Activated T-cell treated with anti-CD3 and anti-CD28 coated beads for 24 hours (primary cell): ENCODE measurements at regions not wholly inside any gene's neighbourhood (a gene's known extent, or its start where the extent isn't known, plus 50 kb on each side); places are given as distances from the start of the nearest gene placed in this dataset.
"Not testable (repeated sequence)": the region's sequence is repeated elsewhere in the genome, so short reads cannot be mapped to it uniquely, and the experiment has no call there.

ENCODE experiments used
- DNase-seq: peaks from one replicate; pipeline ENCODE4 v3.0.0-alpha.2; 2020; ENCODE audit warnings: low read depth

DNA sequence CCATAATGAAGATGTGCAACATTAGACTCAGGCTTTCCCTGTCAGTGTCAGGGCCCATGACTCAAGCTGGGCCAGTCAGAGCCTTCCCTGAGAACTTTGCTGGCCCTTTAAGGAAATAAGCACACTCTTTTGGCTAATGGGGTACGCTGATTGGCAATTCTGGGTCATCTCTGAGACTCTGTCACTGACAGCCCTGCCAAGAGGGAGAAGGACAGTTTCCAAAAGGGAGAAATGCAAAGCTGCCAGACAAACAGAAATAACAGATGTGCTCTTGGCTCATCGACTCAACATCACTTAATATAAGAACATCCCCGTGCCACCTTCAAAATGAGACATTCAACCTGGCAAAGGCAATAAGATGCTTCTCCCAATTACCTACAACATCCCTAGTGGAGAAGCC is 491.9 kb upstream of the PROK2 start:
- no peak for DNase-seq

DNA sequence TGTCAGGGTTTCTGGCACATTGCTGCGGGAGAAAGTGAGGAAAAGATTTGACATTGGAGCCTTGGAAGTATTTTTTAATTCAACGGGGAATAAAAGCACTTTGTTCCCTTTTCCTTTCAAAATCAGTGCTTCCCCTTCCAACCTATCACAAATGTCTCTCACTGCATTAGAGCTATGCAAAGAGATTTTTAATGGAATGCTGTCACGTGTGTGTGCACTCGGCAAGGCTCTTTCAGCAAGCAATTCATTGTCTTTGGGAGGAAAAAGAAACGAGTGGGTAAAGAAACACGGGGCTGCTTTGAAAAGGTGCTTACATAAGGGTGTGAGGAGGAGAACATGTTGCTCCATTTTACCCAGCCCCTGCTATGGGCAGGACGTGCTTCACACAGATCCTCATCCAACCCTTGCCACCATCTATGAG is 490.4 kb upstream of the PROK2 start:
- no peak for DNase-seq

DNA sequence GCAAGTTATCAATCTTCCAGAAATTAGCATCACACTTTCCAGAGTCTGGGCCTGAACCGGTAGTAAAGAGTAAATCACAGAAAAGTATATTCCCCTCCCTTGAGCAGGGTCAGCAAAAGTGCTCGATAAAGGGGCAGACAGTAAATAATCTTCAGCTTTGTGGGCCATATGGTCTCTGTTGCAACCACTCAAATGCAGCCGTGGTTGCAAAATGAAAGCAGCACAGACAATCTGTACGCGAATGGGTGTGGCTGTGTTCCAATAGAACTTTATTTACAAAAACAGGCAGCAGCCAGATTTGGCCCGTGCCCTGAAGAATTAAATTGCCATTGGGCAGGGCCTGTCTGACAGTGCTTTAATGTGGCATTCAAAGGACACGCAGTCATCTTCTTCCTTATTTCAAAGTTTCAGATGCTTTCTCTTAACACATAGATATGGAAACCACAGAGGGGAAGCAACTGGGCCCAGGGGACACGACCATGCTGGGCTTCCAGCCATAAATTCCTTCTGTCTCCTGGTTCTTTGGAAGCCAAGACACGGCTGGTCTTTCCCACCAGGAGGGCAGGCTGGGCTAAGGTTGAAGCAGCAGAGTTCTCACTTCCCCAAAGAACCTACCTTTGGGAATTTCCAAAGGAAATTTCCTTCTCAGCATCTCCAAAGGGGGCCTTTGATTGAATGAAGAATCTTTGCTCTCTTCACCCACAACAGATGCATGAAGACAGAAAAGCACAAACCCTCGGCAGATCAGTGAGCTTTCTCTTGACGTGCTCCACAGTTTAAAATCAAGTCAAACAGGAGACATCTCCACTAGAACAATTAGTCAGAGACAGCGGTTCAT is 489.8 kb upstream of the PROK2 start:
- no peak for DNase-seq

DNA sequence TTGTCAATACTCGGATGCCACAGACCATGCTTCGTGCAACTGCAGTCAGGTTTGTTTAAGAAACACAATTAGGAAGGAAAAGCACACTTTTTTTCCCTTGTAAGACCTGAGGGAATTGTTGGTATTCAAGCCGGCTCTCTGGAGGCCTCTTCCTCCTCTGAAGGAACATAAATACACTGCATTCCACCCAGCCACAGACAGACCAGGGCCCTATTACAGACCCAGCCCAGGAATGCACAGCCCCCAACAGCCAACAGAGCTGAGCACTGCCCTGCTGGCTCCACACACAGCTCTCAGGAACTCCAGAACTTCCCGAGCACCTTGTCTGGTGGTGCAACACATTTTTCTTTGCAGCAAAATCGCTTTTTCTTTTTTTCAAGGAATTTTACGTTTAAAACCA is 488.7 kb upstream of the PROK2 start:
- DNase-seq, result no peak

DNA sequence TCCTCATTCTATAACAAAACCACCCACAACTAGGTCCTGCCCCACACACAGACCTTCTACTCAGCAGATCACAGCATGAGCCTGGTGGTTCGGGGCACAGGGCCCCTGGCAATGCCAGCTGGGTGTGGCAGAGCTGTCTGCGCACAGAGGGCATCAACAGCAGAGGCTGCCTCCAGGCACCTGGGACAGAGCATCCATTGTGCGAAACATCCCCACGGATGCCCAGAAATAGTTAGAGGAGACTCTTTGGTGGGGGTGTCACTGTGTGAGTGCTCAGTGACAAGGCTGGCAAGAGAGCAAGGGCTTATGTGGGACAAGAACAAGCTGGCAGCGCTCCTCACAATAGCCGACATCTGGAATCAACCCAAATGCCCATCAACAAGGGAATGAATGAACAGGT is 487.4 kb upstream of the PROK2 start:
- no peak for DNase-seq

DNA sequence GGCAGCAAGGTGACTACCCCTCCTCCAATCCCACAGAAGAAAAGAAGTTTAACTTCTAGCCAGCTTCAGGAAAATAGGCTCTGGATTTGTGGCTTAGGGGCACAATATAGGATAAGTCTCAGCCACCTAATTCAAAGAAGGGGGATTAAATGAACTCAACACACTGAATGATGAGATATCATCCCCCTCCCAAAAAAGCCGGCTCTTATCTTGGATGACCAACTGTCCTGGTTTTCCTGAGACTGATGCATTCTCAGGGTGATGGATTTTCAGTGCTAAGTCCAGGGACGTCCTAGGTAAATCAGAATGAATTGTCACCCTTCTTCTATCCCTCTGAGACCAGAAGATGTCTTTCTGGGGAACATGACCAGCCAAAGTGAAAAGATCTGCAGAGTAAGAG is 487.0 kb upstream of the PROK2 start:
- no peak for DNase-seq

DNA sequence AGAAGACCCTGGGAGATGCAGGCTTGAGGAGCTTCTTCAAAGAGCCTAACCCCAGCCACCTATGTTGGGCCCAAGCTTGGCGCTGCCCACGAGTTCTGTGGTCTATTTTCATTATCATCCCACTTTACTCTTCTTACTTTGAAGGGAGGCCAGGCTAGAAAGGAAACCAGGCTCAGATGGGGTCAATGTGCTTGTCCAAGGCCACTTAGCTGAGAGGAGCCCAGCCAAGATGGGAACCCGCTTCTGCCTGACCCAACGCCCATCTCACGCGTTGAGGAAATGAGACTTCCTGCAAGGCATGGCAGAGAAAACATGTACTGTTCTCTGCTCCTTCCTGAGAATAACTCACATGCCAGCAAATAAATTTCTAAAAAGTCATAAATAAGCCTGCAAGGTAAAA is 486.3 kb upstream of the PROK2 start:
- no peak for DNase-seq

DNA sequence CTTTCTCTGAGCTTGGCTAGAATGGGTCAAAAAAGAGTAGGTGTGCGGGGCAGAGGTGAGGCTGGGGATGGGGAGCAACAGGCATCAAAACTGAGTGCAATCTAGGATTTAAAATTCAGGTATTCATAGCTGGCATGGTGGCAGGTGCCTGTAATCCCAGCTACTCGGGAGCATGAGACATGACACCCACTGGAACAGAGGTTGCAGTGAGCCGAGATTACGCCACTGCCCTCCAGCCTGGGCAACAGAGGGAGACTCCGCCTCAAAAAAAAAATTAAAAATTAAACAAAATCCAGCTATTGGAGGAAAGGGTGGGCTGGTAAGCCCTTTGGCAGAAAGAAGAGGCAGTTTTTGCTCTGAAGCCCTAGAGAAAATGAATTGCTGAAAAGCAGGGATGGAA is 485.8 kb upstream of the PROK2 start:
- no peak for DNase-seq

DNA sequence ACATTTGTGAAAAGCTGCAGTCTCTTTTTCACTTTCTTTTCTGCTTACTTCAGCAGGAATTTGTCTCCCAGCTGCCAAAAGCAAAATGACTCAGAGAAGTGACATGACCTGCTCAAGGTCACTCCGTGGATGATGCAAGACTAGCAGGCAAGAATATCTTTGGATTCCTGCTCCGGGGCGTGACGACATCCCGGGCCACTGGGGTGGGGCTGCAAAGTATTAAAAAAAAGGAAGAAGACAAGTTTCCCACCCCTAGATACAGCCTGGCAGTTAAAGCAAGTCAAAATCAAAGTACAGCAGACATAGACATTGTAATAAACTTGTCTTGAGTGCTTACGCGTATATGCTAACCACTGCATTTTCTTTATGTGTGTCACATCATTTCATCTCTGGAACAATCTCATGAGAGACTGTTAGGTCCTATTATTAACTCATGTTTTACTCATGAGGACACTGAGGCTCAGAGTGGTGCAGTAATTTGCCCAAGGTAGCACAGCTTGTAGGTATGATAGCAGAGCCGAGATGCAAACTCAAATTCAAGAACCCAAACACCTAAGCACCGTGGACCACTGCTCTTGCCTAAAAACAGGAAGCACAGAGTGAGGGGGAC is 485.2 kb upstream of the PROK2 start:
- no peak for DNase-seq

DNA sequence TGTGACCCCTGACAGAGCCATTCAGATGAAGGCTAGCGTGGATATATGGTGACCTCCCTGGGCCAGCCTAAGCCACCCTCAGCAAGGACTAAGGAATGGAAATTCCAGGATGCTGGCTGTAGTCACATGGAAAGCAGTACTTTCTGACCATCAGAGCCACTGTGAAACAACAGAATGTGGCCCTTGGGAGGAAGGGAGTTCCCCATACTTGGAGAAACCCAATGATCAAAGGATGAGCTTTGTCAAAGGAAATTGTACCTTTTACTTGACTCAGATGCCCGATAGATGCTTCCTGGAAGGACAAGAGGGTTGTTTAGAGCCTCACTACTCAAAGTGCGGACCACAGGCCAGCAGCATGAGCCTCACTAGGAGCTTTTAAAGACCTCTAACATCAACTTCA is 484.5 kb upstream of the PROK2 start:
- no peak for DNase-seq

DNA sequence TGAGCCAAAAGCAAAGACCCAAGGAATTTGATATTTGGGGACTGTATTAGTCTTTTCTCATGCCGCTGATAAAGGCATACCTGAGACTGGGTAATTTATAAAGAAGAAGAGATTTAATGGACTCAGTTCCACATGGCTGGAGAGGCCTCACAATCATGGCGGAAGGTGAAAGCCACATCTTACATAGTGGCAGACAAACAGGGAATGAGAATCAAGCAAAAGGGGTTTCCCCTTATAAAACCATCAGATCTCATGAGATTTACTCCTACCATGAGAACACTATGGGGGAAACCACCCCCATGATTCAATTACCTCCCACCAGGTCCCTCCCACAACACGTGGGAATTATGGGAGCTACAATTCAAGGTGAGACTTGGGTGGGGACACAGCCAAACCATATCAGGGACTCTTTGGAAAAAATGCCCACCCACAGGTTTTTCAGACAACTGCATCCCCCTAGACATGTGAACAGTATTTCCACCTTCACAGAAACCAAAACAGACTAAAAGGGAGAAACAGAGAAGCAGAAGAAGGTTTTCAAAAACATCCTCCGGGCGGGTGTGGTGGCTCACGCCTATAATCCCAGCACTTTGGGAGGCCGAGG is 482.1 kb upstream of the PROK2 start:
- DNase-seq, result not testable (repeated sequence)

DNA sequence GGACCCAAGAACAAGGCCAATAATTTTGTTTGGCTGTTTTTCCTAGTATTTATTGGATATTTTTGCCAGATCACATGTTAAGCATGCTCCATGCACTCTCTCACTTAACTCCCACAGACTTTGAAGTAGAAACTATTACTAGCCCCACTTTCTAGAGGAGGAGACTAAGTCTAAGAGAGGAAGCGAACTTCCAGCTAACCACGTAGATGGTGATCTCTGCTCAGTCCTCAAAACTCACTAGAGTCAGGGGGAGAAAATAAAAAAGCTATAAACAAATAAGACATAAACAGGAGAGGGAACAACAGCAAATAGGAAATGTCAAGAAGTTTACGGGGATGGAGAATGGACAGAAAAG is 481.0 kb upstream of the PROK2 start:
- no peak for DNase-seq

DNA sequence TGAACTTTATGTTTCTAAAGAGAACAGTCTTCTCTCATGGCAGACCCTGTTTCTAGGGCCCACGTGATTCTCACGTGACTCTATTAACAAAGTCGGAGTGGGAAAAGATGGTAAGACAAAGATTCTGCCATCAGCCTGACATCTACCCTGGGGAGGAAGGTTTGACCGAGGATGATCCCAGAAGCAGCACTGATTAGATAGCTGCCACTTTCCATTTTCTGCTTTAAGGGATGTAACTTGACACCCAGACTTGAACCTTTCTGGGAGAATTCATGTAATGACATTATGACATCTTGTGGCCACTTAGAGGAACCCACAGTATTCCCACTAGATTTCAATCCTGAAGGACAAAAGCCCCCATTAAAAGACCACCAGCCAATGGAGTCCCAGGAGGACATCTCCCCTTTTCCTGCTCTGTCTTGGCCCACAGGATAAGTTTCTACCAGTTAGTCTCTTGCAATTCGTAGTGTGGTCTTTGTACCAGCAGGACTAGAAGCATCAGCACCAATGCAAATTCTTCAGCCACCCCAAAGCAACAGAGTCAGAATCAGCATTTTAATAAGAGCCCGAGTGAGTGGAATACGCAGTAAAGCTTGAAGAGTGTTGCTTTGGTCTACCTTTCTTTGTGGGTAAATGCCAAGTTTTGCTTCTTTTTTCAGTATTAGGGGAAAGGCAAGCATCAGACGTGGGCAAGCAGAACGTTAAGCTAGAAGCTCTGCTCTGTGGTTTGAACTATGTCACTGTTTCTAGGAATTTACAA is 480.5 kb upstream of the PROK2 start:
- DNase-seq, result no peak

DNA sequence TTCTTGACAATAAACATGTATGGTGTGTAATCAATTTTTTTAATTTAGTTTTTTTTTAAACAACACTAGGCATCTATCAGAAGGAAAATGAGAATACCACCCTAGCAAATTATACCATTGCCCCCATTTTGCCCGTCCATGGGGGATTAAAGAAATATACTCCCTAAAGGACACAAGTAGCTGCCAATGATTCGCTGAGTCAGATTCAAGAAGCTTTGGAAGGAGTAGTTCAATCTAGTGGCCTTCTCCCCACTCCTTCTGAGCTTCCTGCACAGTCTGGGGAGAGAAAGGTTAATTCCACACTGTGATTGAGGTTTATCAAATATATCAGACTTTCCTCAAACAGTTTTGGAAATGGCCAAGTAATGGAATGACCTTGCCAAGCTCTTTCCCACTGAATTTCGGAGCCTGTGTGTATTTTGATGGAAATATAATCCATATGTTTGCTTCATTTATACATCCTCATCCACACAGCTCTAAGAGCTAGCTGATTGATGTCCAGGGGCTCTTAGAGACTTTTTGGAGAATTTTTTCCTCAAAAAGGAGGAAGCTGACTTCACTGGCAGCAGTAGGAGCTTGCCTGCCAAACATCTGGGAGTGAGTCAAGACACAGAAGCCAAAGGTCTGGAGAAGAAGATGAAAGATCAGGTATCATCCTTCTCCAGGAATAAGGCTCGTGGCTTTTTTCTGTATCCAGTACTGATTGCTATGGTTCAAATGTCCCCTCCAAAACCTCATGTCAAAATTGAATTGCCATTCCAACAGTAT is 478.5 kb upstream of the PROK2 start:
- DNase-seq, result no peak

DNA sequence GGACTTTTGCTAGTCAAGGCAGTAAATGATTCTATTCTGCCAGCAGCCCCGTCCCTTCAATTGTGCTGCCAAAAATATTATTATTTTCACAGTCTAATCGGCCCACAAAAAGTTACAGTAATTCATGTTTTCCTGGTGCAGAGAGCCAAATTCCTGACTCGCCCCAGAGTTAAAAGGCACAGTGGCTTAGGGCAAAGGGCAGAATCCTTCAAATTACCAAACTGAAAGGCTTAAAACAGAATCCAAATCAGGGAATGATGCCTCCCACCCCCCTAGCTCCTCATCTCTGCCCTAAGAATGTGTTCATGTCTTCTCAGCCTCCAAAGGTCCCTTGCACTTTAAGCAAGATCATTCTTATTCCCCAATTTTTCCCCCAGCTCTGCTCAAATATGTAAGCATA is 477.8 kb upstream of the PROK2 start:
- no peak for DNase-seq

DNA sequence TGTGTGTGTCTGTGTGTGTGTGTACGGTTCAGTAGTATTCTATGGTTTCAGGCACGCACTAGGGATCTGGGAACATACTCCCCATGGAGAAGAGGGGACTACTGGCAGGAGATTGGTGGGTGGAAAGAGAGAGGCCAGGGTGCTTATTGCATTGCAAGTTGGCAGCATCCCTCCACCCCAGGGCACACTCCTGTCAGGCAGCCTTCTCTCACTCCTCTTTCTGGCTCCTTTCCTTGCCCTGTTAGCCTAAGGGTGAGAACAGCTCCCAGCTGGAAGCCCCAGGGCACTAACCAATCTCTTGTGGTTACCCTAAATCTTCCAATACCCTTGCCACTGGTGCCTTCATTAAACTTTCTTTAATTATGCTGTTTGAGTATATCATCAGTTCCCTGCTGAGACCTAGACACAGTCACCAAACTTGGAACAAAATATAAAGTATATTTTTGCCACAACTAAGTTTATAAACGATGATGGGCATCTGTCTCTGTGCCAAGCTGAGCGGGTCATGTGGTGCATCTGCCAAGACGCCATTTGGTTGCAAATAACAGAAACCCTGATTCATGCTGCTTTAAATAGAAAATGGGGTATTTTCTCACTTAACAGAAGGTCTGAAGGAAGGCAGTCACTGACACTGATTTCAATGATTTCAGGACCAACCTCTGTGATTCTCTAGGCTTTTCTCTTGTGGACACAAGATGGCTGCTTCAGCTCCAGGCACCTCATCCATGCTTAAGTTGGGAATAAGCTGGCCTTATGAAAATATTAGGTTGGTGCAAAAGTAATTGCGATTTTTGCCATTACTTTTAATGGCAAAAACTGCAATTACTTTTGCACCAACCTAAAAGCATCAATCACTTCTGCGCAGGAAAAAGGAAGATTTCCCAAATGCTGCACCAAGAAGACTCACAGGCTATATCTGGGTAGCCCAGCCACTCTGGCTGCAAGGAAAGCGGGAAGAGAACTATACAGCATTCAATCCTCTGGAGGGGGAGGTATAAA is 476.9 kb upstream of the PROK2 start:
- no peak for DNase-seq

DNA sequence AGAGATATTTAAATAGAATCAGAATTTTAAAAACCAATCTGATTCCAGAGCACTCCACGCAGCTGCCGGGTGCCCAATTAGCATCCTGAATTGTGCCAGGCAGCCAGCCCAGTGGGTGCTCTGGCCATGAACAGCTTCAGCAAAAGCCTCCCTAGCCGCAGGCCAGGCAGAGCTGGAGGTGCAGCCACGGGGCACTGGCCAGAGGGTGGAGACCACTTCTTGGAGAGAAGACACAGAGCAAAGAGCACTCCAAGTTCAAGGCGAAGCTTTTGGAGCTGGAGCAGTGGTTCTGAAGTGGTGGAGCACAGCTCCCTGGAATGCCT is 475.6 kb upstream of the PROK2 start:
- DNase-seq, result no peak

DNA sequence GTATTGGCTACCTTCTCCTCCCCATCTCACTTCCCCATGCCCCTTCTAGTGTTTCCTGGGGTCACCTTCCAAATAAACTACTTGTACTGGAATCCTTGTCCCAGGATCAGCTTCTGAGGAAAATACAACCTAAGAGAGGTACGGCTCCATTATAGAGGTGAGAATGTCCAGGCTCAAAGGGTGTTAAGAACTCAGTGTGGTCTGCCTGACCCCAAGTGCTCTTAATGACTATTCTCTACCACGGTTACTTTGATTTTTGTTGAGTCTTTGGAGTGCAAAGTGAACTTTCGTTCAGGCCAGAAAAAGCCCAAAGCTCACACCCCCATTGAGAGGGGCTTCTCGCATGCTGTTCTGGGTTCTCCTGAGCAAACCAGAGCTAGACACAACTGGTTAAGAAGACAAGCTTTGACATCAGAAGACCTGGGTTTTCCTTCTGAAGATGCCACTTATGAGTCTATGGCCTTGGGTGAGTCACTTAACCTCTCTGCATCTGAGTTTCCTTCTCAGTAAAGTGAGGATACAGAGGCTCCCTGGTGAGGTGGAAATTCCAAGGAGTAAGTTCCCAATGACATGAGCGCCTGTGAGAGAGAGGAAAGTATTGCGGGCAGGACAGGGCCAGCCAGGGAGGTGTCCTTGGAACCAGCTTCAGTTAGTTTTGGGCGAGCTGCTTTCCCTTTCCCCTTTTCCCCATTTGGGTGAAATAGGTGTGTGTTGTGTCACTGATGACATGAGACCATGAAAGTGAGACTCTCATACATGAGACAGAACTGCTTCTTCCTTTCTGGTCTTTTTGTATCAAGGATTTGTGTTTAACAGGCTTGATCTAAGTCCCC is 475.0 kb upstream of the PROK2 start:
- peak; percentile 12 for DNase-seq

DNA sequence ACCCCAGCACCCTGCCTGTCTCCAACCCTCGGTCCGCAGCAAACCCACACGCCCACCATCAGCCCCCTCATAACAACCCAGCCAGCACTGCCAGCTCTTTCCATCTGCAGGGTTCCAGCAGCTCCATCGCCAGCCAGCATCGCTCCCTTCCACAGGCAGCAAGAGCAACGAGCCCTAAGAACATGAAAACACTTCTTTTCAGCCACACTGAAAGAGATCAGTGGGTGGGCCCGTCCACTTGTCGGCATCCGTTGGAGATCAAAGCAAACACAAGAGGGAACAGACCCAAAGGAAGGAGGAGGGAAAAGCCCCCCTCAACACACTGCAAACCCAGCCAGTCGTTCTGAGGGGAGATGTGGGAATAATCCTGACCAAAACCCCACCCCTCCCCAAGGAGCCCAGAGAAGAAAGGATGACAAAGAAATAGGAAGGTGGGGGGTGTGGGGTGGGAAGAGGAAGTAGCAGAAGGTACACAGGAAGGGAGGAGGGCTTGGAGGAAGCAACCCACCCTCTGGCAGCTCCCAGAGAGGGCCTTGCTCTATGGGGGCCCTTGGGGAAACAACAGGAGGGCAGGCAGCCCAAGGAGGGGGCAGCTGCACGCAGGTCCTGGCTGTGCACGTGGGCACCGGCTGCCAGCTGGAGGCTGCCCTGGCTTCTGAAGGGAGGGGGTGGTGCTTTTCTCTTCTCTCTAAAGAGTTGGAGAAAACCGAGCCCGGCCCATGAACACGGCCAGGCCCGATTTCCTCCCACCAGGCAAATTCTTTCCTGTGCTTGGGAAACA is 473.6 kb upstream of the PROK2 start:
- no peak for DNase-seq
